GM21360 (cell line): ENCODE measurements at regions not wholly inside any gene's neighbourhood (a gene's known extent, or its start where the extent isn't known, plus 50 kb on each side); places are given as distances from the start of the nearest gene placed in this dataset.

Experiments
- ATAC-seq: cut with Tn5 transposase; IDR thresholded peaks from one replicate; pipeline ENCODE4 v1.9.1; 2021; ENCODE audit warnings: mild to moderate bottlenecking, moderate library complexity; ENCODE audit not compliant: unreplicated experiment

DNA sequence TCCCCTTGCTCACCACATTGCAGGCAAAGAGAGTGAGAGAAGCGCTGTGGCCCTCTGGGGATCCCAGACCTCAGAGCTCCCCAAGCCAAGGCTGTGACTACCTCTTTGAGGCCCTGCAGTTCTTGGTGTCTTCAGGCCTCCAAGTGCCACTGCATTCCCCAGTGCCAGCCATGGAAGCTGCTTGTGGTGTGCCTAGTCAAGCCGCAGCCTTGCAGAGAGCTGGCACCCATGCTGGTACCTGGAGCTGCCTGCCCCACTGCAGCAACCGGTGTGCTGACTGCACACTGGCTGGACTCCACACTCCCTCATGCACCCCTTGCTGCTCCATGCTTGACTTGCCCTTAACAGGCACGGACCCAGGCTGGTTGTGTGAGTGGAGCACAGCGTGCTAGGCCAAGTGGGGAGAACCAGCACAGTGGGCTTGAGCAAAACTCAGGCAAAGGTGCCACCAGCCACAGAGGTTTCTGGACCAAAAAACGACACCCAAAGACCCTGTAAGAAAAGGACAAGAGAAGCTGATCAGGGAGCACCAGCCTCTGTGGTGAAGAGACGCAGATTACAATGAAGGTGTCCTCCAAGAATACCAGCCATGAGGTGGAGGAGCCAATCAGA lies 113.5 kb upstream of the TMEM18 start:
- no peak for ATAC-seq

DNA sequence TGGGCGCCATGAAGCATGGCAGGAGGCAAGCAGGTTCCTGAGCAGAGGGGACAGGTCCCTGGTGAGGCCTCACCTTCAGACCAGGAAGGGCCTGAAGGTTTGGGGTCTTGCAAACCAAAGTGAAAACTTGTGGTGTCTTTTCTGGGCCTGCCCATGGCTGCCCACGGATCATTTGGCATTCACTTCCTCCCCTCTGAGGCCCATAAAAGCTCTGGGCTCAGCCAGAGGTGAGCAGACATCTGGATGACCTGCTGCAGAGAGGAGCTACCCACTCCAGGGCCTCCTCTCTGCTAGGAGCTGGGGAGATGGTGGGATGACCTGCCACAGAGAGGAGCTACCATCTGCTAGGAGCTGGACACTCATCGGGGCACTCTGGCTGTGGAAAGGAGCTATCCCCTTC lies 112.9 kb upstream of the TMEM18 start:
- ATAC-seq = no peak

DNA sequence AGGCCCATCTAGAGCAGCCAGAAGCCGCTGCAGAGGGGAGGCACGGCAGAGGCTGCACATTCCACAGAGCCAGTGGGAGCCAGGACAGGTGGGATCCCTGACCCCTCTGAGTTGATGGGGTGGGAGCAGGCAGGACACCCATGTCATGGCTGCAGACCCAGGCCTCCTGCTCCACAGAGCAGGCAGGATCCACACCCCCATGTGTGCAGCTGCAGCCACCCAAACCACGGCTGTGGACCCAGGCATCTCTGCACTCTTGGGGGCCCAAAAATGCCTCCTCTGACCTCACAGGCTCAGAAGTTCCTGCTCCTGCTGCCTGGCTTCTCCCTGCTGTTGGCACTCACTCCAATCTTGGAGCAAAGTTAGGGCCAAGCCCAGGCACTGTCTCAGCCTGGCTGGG lies 112.3 kb upstream of the TMEM18 start:
- ATAC-seq = no peak

DNA sequence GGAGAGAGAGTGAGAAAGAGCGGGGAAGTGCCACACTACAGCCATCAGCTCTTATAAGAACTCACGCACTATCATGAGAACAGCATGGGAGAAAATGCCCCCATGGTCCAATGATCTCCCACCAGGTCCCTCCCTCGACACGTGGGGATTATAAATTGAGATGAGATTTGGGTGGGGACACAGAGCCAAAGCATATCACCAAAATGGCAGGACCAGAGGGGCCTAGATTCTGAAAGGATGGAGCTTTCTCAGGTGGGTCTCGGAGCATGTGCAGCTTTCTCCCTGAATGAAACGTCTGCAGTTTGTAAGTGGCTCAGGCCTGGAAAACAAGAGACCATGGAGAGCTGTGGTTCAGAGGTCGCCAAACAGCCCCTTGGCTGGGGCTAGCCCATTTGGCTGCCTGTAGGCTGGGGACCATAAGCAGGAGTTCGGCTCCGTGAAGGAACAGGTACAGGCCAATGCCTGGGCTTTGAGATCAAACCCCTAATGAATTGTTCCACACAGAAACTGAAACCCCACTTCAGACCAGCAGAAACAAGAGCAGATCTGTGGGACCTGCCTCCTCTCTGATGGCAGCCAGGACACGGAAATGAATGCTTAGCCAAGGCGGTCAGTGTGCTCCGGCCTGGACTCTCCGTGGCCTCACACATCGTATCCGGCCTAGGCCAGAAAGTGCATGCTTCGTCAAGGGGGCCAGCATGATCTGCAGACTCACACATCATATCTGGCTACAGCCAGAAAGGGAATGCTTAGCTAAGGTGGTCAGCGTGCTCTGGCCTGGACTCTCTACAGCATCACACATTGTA lies 111.2 kb upstream of the TMEM18 start:
- no peak for ATAC-seq

DNA sequence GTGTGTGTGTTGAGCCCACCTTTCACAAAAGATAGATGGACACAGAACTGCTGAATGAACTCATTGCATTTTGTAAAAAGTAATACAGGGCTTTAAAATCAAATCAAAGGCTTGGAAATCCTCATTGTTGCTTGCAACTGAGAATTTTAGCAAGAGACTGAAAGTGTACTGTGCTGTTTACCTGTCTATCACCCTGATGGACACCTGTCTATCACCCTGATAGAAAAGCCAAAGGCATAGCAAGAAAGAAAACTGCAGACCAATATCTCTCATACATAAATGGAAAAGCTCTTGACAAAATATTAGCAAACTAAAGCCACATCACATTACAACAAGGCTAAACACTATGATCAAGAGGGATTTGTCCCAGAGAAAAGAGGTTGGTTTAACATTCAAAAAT lies 107.5 kb upstream of the TMEM18 start:
- no peak for ATAC-seq

DNA sequence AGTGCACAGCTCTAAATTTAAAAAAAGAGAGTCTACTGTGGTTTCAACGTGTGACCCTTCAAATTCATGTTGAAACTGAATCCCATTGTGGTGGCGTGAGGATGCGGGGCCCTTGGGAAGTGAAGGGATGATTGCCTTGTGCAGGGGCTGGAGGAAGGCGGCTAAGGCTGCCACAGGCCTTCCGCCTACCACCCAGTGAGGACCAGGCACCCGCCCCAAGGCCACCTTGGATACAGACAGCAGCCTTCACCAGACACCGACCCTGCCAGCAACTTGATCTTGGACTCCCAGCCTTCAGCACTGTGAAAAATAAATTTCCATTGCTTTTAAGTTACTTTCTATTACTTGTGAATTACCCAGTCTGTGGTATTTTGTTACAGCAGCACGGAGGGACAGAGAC lies 103.4 kb upstream of the TMEM18 start:
- ATAC-seq = no peak

DNA sequence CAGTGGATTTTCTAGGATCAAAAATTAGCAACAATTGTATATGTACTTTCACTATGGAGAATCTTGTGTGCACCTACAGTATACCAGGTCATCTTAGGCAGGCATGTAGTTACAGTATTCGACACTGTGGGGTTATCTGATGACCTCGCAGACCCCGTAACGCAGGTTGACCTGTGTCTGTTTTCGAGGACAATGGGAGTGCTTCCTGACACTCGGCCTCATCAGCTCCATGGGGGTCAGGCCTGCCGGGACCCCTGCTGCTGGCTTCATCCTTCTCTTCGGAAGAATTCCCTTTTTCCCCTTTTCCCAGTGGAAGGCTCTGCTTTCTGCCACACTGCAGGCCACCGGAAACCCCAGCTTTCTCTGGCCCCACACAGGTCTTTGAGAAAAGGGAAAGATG lies 102.8 kb upstream of the TMEM18 start:
- ATAC-seq = no peak

DNA sequence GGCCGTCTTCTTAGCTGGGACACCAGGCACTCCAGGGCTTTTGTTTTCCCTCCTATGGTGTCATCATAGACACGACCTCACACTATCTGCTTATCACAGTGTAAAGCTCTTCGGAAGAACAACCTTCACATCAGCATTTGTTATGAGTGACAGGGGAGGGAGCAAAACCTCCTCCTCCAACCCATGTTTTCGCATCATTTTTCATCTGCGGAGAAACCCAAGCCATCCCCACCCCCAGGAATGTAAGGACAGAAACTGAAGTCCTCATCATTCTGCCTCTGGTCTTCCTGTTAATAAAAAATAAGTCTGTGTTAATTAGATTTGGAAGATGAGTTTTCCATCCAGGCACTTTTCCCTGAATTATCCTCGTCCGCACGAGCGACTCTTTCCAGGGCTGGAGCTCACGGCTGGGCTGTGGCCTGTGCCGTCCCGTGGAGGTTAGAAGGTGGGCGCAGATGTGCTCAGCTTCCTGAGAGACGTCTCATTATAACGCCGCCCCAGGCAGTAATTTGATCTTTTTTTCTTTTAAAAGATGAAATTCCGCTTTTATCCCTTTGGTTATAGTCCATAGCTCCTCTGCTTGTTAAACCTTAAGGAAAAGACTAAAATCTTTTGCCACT lies 101.6 kb upstream of the TMEM18 start:
- no peak for ATAC-seq

DNA sequence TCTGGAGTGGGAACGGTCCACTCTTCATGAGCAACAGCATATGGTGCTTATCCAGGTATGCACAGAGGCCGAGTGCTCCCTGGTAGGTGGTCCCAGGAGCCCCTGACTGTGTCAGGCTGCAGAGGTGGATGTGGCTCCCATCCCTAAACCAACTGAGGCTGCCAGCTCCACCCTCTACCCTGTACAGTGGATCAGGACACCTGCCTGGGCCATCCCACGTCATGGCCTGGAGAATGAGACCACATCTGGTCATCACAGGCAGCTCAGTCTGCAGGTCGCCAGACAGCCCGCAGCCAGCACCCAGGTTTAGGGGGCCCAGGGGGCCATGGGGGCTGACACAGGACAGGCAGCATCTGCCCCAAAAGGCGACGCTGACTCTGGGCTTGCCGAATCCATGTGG lies 100.3 kb upstream of the TMEM18 start:
- no peak for ATAC-seq

DNA sequence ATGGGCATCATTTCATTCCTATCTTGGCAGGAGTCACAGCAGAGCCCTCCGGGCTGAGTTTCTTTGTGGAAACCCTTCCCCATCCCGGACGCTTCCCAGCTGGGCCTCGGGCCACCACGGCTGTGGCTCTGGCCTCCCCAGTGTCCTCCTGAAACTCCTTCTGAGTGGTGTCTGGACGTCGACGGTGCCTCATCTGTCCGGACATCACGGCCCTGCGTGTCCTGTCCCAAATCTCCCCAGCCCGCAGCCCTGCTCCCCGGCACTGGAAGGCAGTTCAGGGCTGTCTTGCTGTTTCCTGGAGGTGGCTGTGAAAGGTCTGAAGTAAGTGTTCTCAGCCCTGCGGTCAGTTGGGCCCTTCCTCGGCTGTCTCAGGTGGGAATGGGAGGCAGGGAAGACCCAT lies 99.8 kb upstream of the TMEM18 start:
- no peak for ATAC-seq

DNA sequence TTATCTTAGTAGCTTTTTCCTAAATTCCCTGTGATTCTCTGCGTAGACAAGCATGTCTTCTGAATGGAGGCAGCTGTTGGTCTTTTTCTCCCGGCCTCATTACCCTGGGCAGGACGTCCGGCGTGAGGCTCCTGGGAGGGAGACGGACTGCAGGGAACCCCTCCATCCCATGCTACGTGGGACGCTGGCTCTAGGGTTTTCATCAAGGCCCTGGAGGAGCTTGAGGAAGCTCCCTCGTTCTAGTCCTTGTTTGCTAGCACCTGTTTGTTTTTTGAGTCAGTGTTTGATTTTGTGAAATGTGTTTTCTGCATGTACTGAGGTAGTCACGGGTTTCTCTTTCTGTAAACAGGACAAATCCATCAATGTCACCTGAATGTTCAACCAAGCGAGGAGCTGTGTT lies 99.3 kb upstream of the TMEM18 start:
- ATAC-seq = no peak

DNA sequence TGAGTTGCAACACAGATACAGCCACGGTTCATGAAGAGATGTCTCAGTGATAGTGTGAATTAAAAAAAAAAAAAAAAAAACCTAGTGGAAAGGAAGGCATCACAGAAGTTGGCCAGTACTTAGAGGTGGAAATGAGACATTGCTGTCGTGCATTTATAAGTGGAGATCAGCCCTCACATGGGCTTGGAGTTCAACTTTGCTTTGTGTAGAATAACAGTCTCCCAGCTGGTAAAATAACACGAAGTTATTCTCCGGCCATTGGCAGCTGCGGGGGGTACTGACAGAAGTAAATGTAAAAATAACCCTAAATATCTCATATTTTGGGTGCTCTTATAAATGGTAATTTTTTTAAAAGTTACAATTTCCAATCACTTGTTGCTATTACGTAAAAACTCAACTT lies 98.8 kb upstream of the TMEM18 start:
- no peak for ATAC-seq

DNA sequence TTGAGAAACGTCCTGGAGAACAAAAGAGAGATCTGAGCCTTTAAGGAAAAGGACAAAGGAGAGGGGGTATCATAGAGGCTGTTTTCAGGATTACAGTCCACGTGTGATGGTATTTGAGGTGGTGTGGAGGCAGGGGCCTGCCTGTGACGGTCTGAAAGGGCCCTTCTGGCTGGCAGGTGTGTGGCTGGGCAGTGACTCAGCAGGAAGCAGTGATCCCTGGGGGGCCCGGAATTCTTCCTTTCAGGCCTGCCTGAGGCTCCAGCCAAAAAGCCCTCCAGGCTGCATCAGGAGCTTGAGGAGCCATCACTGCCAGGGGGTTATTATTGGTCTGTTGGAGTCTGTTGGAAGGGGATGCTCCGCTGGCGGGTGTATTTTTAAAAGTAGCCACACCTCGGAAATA lies 97.2 kb upstream of the TMEM18 start:
- ATAC-seq = no peak

DNA sequence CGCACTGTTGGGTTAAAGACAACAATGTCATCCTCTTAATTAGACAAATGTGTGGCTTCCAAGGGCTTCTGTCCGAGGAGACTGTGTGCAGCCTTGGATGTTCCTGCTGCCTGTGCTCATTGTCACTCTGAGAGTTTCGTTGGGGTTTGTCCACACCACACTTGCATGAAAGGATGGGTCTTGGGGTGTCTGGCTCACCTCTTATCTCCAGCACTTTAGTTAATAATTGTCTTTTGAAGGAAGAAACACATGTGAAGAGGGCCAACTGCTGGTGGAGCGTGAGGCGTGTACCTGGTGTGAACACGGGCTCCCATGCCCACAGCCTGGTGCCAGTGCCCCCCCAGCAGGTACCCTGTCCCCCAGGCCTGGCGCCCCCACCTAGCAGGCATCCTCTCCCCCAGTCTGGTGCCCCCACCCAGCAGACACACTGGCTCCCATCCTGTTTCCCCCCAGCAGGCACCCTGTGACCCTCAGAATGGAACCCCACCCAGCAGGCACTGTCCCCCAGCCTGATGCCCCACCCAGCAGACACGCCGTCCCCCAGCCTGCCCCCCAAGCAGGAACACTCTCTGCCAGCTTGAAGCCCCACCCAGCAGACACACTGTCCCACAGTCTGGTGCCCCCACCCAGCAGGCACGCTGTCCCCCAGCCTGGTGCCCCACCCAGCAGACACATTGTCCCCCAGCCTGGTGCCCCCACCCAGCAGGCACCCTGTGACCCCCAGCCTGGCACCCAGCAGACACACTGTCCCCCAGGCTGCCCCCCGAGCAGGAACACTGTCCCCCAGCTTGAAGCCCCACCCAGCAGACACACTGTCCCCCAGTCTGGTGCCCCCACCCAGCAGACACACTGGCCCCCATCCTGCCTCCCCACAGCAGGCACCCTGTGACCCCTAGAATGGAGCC lies 96.3 kb upstream of the TMEM18 start:
- no peak for ATAC-seq

DNA sequence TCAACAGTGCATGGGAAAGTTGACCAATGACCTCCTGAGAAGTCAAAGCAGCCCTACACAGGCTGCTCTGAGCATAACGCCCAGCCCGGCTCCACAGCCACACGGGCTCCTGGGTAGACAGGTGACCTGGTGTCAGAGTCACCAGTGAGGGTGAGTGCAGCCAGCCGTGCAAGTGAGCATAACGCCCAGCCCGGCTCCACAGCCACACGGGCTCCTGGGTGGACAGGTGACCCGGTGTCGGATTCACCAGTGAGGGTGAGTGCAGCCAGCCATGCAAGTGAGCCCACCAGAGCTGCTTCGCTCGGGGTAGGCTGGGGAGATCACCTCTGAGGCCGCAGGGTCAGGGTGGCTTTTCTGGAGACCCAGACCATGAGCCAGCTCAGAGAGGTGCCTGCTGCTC lies 94.3 kb upstream of the TMEM18 start:
- ATAC-seq = no peak

DNA sequence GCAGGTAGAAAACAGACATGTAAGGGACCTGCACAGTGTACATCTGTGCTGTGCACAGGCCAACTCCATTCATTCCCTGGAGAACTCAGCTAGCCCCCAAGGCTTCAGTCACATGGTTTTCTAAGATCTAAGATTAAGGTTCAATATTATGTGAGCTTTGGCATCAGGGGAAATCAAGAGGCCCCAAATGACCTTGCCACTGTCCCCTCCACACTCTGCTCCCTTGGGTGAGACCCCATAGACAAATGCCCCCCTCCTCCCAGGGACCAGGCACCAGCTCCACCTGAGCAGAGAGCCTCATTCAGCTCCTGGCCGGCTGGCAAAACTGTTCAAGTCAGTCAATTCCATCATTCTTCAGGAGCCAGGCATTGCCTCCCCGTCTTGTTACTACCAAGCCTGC lies 93.6 kb upstream of the TMEM18 start:
- ATAC-seq = no peak

DNA sequence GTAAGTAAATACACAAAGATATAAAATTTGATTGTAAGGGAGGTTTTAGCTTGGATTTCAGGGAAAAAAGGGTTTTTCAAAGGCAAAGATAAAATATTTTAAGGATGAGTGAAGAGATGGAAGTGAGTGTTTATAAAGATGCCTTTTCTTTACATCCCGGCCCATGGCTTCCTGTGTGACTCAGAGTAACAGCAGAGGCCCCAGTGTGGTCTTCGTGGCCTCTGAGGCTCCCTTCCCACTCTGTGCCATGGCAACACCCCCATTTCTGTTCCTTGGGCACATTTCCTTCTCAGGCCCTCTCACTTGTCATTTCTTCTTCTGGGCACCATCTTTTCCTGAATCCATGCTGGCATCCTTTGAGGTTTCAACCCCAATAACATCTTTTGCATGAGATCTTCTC lies 92.6 kb upstream of the TMEM18 start:
- ATAC-seq = no peak

DNA sequence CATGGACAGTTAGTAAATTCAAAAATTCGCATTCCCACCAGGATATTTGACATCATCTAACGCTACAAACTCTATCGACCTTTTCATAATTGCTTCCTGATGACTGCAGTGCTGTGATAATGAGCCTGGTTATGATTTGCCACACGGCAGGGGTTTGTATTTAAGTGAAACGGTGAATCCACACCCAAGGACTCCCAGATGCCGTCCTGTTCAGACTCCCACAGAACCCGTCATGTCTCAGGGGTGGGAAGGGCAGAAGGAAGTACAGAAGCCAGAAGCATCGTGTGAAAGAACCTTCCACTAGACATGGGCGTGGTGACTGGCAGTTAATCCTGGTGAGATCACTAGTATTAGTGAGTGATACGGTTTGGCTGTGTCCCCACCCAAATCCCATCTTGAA lies 91.2 kb upstream of the TMEM18 start:
- no peak for ATAC-seq

DNA sequence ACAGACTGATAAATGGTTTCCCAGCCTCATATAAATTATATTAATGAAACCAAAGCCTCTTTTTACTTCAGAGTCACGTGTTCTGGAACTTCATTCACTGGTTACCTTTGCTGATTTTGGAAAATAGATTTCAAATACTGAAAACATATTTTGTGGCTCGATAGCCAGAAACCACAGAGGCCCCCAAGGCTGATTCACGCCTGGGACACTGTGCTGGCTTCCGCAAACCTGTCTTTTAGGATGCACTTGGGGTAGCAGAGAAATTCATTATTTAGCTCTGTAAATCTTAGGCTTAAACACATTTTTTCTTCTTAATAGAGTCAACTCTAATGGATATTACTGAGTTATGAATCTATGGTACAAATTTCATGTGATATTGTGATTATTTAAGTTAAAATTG lies 90.7 kb upstream of the TMEM18 start:
- ATAC-seq = no peak

DNA sequence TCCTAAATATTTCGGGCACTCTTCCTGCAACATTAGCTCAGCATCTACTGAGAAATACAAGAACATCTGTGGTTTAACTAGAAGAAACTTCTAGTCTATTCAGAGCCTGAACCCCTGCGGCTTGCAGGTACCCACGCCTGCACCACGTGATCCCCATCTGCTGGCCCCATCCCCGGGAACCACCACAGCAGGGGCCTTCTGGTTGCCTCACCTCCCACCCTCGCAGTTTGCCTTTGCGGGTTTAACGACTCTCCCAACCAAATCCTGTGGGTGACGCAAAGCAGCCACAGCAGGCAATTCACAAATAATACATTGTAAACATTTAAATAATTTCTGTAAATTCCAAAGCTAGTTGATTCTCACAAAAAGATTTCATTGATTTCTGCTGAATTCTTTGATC lies 90.2 kb upstream of the TMEM18 start:
- no peak for ATAC-seq

DNA sequence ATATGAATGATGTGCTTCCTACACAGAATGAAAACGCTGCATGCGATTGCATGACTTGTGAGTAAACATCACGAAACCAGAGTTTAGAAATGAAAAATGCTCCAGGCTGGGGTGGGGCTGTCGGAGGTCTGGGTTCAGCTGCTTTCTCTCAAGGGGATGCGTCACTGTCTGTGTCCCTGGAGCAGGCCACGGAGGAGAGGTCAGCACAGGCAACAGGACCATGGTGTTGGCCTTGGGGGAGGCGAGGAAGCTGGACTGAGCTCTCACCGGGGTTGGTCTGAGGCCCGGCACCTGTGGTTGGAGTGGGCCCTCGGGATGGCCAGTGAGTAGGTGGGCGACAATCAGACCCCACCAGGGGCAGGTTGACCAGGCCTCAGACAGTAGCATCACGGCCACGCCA lies 89.0 kb upstream of the TMEM18 start:
- ATAC-seq = no peak
